Mammary epithelial cell (primary cell): ENCODE measurements at regions not wholly inside any gene's neighbourhood (a gene's known extent, or its start where the extent isn't known, plus 50 kb on each side); places are given as distances from the start of the nearest gene placed in this dataset.

Source experiments
- CTCF ChIP-seq, 2 donors: IDR thresholded peaks in 1 of 2; conservative IDR thresholded peaks in 1 of 2; 2 replicates each; pipeline ENCODE4 v1.5.1; 2011 to 2012; ENCODE audit warnings: inconsistent platforms in 2 of 2, low read length in 2 of 2, mild to moderate bottlenecking in 2 of 2, control low read depth in 1 of 2, low read depth in 1 of 2; ENCODE audit not compliant: insufficient read depth in 1 of 2; ENCODE audit errors: extremely low read depth in 1 of 2
- EZH2 ChIP-seq: IDR thresholded peaks from 2 replicates; pipeline ENCODE4 v1.6.1; 2012; ENCODE audit warnings: low read length, inconsistent platforms, borderline replicate concordance

- no peak for TF ChIP-seq CTCF (conservative IDR thresholded peaks at IDR 0.05 in 1 of 2, IDR thresholded peaks at IDR 0.05 in 1 of 2; ENCODE audit: extremely low read depth in 1 of 2, insufficient read depth in 1 of 2, low read depth in 1 of 2, low read length in 2 of 2)
- TF ChIP-seq EZH2, result no peak
Observed at GRCh38 chr7:3103614-3104398, 60.1 kb upstream of the CARD11 start.
